ENCODE measurements at regions not wholly inside any gene's neighbourhood (a gene's known extent, or its start where the extent isn't known, plus 50 kb on each side); places are given as distances from the start of the nearest gene placed in this dataset.

DNA sequence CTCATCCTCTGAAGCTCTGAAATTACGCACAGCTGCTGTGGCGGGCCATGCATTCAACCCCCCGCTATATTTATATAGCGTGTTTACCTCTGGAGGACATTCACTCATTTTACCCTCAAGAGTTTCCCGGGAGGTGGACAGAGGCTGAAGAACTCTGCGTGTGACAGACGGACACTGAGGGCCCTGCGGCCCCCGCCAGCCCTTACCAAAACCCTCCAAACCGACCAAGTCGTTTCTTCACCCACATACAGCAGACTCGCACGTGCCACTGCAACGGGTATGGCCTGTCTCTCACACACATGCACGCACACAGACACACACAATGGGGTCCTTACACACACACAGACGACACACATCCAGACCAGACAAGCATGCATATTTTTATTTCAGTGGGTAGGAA, 216.4 kb upstream of the FOXF1 start:
- Histone ChIP-seq H3K27me3 (peaks cover 0 to 92% of the 10 kb centered on the region in 2 donors), H3K36me3 (no peaks in the 10 kb centered on the region), H3K4me3 (no peak overlapping the region), H3K9me3 (no peaks in the 10 kb centered on the region), H3K27ac (no peak overlapping the region), H3K4me1 (peaks cover 0 to 5% (median 2%) of the 10 kb centered on the region in 4 donors)
- intact Hi-C loops (cut with DNase I; ENCODE audit: low total_unique reads) = no loop called here
- no peak for TF ChIP-seq CTCF (IDR thresholded peaks at IDR 0.05)
- DNase-seq = no peak

GRCh38 chr16:86294535-86295196, 215.7 kb upstream of the FOXF1 start:
- Histone ChIP-seq H3K27me3 (peaks cover 0 to 91% of the 10 kb centered on the region in 2 donors), H3K9me3 (no peaks in the 10 kb centered on the region), H3K4me1 (peaks cover 0 to 5% (median 2%) of the 10 kb centered on the region in 4 donors), H3K4me3 (no peak overlapping the region), H3K36me3 (no peaks in the 10 kb centered on the region), H3K27ac (no peak overlapping the region)
- intact Hi-C loops (cut with DNase I; ENCODE audit: low total_unique reads) = no loop called here
- no peak for TF ChIP-seq CTCF (IDR thresholded peaks at IDR 0.05)
- no peak for DNase-seq

DNA sequence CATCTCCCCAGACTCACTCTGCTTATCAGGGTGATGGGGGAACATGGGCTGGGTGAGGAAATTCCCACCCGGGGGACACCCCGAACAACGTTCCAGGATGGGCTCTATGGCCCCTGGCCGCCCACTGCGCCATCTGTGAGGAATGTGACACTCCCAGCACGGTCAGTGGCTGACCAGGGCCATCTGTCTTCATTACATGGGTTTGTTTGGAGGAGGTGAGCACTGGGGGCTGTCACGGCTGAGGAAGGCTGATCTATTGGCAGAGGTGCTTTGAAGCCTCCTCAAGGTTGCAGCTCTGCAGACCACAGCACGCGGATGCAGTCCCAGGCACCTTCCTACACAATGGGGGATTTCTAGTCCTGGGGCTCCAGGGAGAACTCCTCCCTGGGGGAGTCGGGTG, 214.1 kb upstream of the FOXF1 start:
- intact Hi-C loops (cut with DNase I; ENCODE audit: low total_unique reads) = no loop called here
- H3K27me3 ChIP-seq = peaks cover 0 to 83% of the 10 kb centered on the region in 2 donors
- H3K27ac ChIP-seq = no peak overlapping the region
- H3K36me3 ChIP-seq = no peaks in the 10 kb centered on the region
- H3K4me1 ChIP-seq = peaks cover 0 to 5% (median 2%) of the 10 kb centered on the region in 4 donors
- H3K4me3 ChIP-seq = no peak overlapping the region
- DNase-seq = no peak
- H3K9me3 ChIP-seq = no peaks in the 10 kb centered on the region
- no peak for TF ChIP-seq CTCF (IDR thresholded peaks at IDR 0.05)

DNA sequence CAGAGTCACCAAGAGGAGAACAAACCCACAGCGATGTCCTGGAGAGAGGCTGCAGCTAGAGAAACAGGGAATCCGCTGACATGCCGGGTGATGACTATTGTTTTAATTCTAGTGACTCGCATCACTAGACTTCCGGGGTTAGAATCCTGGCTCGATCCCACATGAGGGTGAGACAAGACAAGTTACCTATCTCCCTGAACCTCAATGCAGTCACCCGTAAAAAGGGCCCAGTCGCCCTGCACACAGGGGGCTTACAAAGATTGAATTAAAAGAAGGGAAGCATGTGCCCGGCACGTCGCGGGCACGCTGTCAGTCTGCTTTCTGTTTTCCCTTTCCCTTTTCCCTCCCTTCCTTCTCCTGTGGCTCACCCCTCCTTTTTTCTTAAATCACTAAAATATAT, 212.9 kb upstream of the FOXF1 start:
- intact Hi-C loops (cut with DNase I; ENCODE audit: low total_unique reads) = no loop called here
- no peak overlapping the region for H3K4me3 ChIP-seq
- H3K4me1 ChIP-seq = peaks cover 0 to 5% (median 2%) of the 10 kb centered on the region in 4 donors
- no peaks in the 10 kb centered on the region for H3K36me3 ChIP-seq
- H3K9me3 ChIP-seq = no peaks in the 10 kb centered on the region
- H3K27me3 ChIP-seq = peaks cover 0 to 80% of the 10 kb centered on the region in 2 donors
- no peak for DNase-seq
- H3K27ac ChIP-seq = no peak overlapping the region
- no peak for TF ChIP-seq CTCF (IDR thresholded peaks at IDR 0.05)

DNA sequence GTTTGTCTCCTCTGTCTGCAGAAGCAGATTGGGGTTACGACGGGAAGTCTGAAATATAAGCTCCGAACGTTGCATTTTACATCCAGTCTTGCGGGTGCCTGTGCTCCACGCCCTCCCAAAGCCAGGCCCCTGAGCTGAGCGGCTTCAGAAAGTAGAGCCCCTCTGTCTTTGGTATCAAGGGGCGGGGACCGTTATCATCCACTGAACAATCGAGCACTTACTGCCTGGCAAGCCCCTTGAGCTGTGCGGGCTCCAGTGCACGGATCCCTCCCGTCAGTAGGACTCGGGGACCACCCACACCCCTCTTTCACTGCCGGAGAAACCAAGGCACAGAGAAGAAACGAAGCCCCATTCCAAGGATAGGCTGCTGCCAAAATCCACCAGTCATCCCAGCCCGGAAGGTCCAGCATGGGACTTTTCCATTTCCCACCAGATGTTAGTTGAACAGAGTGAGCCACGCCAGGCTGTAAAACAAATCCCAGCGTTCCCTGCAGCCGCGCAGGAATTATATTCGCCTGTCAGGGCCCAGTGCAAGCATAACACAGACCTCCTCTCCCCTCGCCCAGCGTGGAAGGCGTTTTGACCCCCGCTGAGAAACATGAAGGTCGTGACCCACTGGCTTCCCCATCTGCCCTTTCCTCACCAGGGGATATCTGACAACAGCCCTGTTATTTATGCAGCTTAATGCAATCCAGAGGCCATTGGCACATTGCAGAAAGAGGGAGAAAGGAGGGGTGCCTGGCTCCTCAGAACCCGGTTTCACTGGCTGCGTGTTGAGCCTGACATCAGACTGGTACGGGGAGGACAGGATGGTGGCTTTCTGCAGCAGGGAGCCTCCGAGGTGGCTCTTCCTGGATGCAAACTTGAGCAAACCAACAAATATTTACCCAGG, 212.2 kb upstream of the FOXF1 start:
- DNase-seq = no peak
- intact Hi-C loops (cut with DNase I; ENCODE audit: low total_unique reads) = no loop called here
- peaks cover 0 to 83% of the 10 kb centered on the region in 2 donors for H3K27me3 ChIP-seq
- no peaks in the 10 kb centered on the region for H3K36me3 ChIP-seq
- no peak for TF ChIP-seq CTCF (IDR thresholded peaks at IDR 0.05)
- H3K4me3 ChIP-seq = no peak overlapping the region
- H3K27ac ChIP-seq = no peak overlapping the region
- H3K9me3 ChIP-seq = no peaks in the 10 kb centered on the region
- H3K4me1 ChIP-seq = peaks cover 0 to 5% (median 2%) of the 10 kb centered on the region in 4 donors
